GM12878 (cell line): ENCODE measurements at regions not wholly inside any gene's neighbourhood (a gene's known extent, or its start where the extent isn't known, plus 50 kb on each side); places are given as distances from the start of the nearest gene placed in this dataset.

ENCODE experiments used
- ATAC-seq: fragments of 200-7000 bp; cut with Tn5 transposase; 3 replicates; pipeline ENCODE4 v1.9.1; 2020; ENCODE audit warnings: mild to moderate bottlenecking, moderate library complexity
- BruUV-seq: library from RNA; stranded (reverse); fragments of 400-500 nt; replicated peaks from 2 replicates; lab custom pipeline; 2021; lab: Mats Ljungman, UMichigan
- CTCF ChIA-PET: fragments of 300-600 bp; sonication (Branson Sonifier 250); formaldehyde crosslinking; extraction: SDS; loops from one replicate; lab custom pipeline; 2021; ENCODE audit warnings: inconsistent platforms; lab: Yijun Ruan, JAX
- POLR2A ChIA-PET: fragments of 350-600 bp; formaldehyde crosslinking; extraction: SDS; loops from one replicate; lab custom pipeline; 2021; ENCODE audit warnings: inconsistent platforms; lab: Charles Lee
- RAD21 ChIA-PET: fragments of 300-600 bp; sonication (Branson Sonifier 250); formaldehyde crosslinking; loops from one replicate; lab custom pipeline; 2023; ENCODE audit warnings: antibody characterized with exemption; ENCODE audit not compliant: unreplicated experiment; lab: Charles Lee
- SMC1A ChIA-PET: fragments of 300-600 bp; sonication (Branson Sonifier 250); formaldehyde crosslinking; loops from one replicate; lab custom pipeline; 2023; ENCODE audit not compliant: unreplicated experiment, uncharacterized antibody; lab: Charles Lee
- DNase-seq: peaks from one replicate; pipeline ENCODE4 v3.0.0-alpha.2; 2011; ENCODE audit warnings: low read depth, low spot score
- FAIRE-seq: peaks from 3 replicates; lab custom pipeline; 2011; peaks lifted over from hg19 to GRCh38; lab: Jason Lieb, UNC
- H2AFZ ChIP-seq: 2 replicates; pipeline ENCODE4 v1.6.0; 2011; ENCODE audit warnings: low read depth, low read length, control low read depth; ENCODE audit not compliant: control insufficient read depth
- H3K27ac ChIP-seq: 2 replicates; pipeline ENCODE4 v1.5.1; 2011; ENCODE audit warnings: control low read depth; ENCODE audit not compliant: control insufficient read depth, insufficient read depth
- H3K27me3 ChIP-seq, 2 experiments: replicated peaks in 1 of 2; 2 replicates each; pipeline versions ENCODE4 v1.6.0 to v1.6.1; 2011; ENCODE audit warnings: low read length in 1 of 2; ENCODE audit not compliant: control insufficient read depth in 2 of 2, insufficient read depth in 2 of 2
- H3K36me3 ChIP-seq, 2 experiments: 2 replicates each; pipeline ENCODE4 v1.5.1; 2011; ENCODE audit warnings: low read length in 1 of 2; ENCODE audit not compliant: control insufficient read depth in 2 of 2, insufficient read depth in 2 of 2
- H3K4me1 ChIP-seq: 2 replicates; pipeline ENCODE4 v1.6.1; 2011; ENCODE audit warnings: mild to moderate bottlenecking, low read length, moderate library complexity, mixed read lengths; ENCODE audit not compliant: control insufficient read depth, insufficient read depth
- H3K4me2 ChIP-seq: 2 replicates; pipeline ENCODE4 v1.6.0; 2011; ENCODE audit warnings: control low read depth; ENCODE audit not compliant: control insufficient read depth, insufficient read depth
- H3K4me3 ChIP-seq: fragments of 200-600 bp; sonication (generic); 2 replicates; pipeline ENCODE4 v1.5.1; 2016
- H3K79me2 ChIP-seq: 2 replicates; pipeline ENCODE4 v1.6.0; 2011; ENCODE audit warnings: low read length; ENCODE audit not compliant: control insufficient read depth, insufficient read depth
- H3K9ac ChIP-seq: 2 replicates; pipeline ENCODE4 v1.8.0; 2011; ENCODE audit warnings: low read length, control low read depth, mixed read lengths; ENCODE audit not compliant: control insufficient read depth, insufficient read depth
- H3K9me3 ChIP-seq: replicated peaks from 3 replicates; pipeline ENCODE4 v1.5.1; 2011; ENCODE audit warnings: mild to moderate bottlenecking, low read length; ENCODE audit not compliant: control insufficient read depth, insufficient read depth
- H4K20me1 ChIP-seq: 2 replicates; pipeline ENCODE4 v1.6.0; 2011; ENCODE audit not compliant: control insufficient read depth, insufficient read depth
- CBFB ChIP-seq: IDR thresholded peaks from 2 replicates; pipeline ENCODE4 v1.6.1; 2016; ENCODE audit warnings: antibody characterized with exemption, low read depth
- FOS ChIP-seq: IDR thresholded peaks from 3 replicates; pipeline ENCODE4 v1.6.1; 2011; ENCODE audit warnings: borderline replicate concordance; ENCODE audit not compliant: insufficient read length; ENCODE audit errors: extremely low read depth
- NFYA ChIP-seq: IDR thresholded peaks from 2 replicates; pipeline ENCODE4 v1.6.1; 2011; ENCODE audit warnings: low read depth, mild to moderate bottlenecking, low read length, improper control_type of control experiment, borderline replicate concordance
- POLR2AphosphoS2 ChIP-seq: IDR thresholded peaks from 2 replicates; pipeline ENCODE4 v1.6.1; 2011; ENCODE audit warnings: low read depth, mild to moderate bottlenecking, low read length, improper control_type of control experiment, moderate library complexity
- SIX5 ChIP-seq: IDR thresholded peaks from 2 replicates; pipeline ENCODE4 v1.6.1; 2011; ENCODE audit warnings: mild to moderate bottlenecking, low read depth, low read length, moderate library complexity; ENCODE audit not compliant: severe bottlenecking
- ZNF217 ChIP-seq: fragments of 450-650 bp; IDR thresholded peaks from 2 replicates; pipeline ENCODE4 v1.6.1; 2017; ENCODE audit warnings: antibody characterized with exemption, mild to moderate bottlenecking
- in situ Hi-C: fragments of 300-500 bp; cut with MboI; formaldehyde crosslinking; loops from 9 replicates; pipeline ENCODE4 v1.14.3; 2018; ENCODE audit warnings: mixed read lengths
- intact Hi-C: fragments of 100-400 bp; cut with micrococcal nuclease; formaldehyde crosslinking; loops from one replicate; pipeline ENCODE4 v1.14.2; 2022; ENCODE audit not compliant: unreplicated experiment
- TF ChIP-seq, protein P1 (sequence below): fragments of 450-650 bp; IDR thresholded peaks from 2 replicates; pipeline ENCODE4 v1.6.1; 2016; ENCODE audit warnings: mild to moderate bottlenecking, moderate library complexity, borderline replicate concordance
- TF ChIP-seq, protein P2 (sequence below): fragments of 450-650 bp; IDR thresholded peaks from 2 replicates; pipeline ENCODE4 v1.6.1; 2017; ENCODE audit warnings: borderline replicate concordance
- TF ChIP-seq, protein P3 (sequence below): fragments of 450-650 bp; IDR thresholded peaks from 2 replicates; pipeline ENCODE4 v1.6.1; 2017; ENCODE audit warnings: mild to moderate bottlenecking, moderate library complexity

DNA sequence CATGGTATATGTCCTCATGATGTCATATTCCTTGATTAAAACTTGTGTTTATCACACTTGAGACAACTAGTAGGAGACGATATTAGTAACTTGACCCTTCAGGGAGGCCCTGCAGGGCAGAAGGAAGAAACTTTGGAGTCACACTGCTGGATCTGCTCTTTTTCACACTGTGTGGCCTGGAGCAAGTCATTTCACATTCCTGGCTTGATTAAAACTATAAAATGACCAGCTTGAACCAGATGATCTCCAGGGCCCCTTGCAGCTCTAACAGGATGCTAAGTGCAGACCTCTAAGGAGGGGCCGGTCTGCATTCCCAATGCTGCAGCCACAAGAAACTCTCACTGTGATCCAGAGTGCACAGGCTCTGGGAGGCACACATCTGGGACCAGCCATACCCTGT lies 146.4 kb upstream of the ZNF366 start (continued):
- TF ChIP-seq, protein P1, sequence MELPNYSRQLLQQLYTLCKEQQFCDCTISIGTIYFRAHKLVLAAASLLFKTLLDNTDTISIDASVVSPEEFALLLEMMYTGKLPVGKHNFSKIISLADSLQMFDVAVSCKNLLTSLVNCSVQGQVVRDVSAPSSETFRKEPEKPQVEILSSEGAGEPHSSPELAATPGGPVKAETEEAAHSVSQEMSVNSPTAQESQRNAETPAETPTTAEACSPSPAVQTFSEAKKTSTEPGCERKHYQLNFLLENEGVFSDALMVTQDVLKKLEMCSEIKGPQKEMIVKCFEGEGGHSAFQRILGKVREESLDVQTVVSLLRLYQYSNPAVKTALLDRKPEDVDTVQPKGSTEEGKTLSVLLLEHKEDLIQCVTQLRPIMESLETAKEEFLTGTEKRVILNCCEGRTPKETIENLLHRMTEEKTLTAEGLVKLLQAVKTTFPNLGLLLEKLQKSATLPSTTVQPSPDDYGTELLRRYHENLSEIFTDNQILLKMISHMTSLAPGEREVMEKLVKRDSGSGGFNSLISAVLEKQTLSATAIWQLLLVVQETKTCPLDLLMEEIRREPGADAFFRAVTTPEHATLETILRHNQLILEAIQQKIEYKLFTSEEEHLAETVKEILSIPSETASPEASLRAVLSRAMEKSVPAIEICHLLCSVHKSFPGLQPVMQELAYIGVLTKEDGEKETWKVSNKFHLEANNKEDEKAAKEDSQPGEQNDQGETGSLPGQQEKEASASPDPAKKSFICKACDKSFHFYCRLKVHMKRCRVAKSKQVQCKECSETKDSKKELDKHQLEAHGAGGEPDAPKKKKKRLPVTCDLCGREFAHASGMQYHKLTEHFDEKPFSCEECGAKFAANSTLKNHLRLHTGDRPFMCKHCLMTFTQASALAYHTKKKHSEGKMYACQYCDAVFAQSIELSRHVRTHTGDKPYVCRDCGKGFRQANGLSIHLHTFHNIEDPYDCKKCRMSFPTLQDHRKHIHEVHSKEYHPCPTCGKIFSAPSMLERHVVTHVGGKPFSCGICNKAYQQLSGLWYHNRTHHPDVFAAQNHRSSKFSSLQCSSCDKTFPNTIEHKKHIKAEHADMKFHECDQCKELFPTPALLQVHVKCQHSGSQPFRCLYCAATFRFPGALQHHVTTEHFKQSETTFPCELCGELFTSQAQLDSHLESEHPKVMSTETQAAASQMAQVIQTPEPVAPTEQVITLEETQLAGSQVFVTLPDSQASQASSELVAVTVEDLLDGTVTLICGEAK = no peak

DNA sequence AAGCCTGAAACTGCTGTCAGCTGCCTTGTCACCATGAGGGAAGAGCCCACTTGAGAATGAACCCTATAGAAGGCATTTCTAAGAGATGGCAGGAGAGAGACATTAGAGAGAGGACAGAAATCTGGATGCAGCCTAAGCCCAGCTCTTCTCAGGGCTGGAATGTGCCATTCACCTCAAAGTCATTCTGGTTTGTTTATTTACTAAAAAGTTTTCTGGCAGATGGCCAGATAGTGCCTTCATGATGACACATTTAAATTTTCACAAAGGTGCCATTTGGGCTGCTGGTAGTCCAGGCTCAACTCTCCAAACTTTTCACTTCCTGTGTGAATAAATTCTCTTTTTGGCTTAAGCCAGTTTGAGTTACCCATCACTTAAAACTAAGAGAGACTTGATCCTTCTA lies 144.6 kb upstream of the ZNF366 start:
- ChIA-PET RAD21 (no interaction called here), SMC1A (no interaction called here), POLR2A (no interaction called here), CTCF (no interaction called here)
- H3K27me3 ChIP-seq = no peaks in the 10 kb centered on the region; a peak in 1 of 4 replicates
- DNase-seq = no peak
- no peak for ATAC-seq
- no peak overlapping the region for H2AFZ ChIP-seq
- H3K36me3 ChIP-seq = no peaks in the 10 kb centered on the region
- intact Hi-C loops (no loop called here), in situ Hi-C loops (no loop called here)
- H4K20me1 ChIP-seq = no peaks in the 10 kb centered on the region
- H3K4me1 ChIP-seq = no peaks in the 10 kb centered on the region
- H3K27ac ChIP-seq = no peak overlapping the region
- H3K4me3 ChIP-seq = no peak overlapping the region
- no peaks in the 10 kb centered on the region for H3K79me2 ChIP-seq
- H3K4me2 ChIP-seq = no peak overlapping the region
- no peaks in the 10 kb centered on the region for H3K9me3 ChIP-seq
- TF ChIP-seq POLR2AphosphoS2 = no peak
- no peak for TF ChIP-seq ZNF217
- TF ChIP-seq CBFB = no peak
- TF ChIP-seq, protein P2, sequence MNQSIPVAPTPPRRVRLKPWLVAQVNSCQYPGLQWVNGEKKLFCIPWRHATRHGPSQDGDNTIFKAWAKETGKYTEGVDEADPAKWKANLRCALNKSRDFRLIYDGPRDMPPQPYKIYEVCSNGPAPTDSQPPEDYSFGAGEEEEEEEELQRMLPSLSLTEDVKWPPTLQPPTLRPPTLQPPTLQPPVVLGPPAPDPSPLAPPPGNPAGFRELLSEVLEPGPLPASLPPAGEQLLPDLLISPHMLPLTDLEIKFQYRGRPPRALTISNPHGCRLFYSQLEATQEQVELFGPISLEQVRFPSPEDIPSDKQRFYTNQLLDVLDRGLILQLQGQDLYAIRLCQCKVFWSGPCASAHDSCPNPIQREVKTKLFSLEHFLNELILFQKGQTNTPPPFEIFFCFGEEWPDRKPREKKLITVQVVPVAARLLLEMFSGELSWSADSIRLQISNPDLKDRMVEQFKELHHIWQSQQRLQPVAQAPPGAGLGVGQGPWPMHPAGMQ = no peak
- TF ChIP-seq, protein P3, sequence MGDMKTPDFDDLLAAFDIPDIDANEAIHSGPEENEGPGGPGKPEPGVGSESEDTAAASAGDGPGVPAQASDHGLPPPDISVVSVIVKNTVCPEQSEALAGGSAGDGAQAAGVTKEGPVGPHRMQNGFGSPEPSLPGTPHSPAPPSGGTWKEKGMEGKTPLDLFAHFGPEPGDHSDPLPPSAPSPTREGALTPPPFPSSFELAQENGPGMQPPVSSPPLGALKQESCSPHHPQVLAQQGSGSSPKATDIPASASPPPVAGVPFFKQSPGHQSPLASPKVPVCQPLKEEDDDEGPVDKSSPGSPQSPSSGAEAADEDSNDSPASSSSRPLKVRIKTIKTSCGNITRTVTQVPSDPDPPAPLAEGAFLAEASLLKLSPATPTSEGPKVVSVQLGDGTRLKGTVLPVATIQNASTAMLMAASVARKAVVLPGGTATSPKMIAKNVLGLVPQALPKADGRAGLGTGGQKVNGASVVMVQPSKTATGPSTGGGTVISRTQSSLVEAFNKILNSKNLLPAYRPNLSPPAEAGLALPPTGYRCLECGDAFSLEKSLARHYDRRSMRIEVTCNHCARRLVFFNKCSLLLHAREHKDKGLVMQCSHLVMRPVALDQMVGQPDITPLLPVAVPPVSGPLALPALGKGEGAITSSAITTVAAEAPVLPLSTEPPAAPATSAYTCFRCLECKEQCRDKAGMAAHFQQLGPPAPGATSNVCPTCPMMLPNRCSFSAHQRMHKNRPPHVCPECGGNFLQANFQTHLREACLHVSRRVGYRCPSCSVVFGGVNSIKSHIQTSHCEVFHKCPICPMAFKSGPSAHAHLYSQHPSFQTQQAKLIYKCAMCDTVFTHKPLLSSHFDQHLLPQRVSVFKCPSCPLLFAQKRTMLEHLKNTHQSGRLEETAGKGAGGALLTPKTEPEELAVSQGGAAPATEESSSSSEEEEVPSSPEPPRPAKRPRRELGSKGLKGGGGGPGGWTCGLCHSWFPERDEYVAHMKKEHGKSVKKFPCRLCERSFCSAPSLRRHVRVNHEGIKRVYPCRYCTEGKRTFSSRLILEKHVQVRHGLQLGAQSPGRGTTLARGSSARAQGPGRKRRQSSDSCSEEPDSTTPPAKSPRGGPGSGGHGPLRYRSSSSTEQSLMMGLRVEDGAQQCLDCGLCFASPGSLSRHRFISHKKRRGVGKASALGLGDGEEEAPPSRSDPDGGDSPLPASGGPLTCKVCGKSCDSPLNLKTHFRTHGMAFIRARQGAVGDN = no peak
- no peak for TF ChIP-seq FOS
- TF ChIP-seq SIX5 = no peak
- TF ChIP-seq NFYA = no peak
- no TSS peak for BruUV-seq
- FAIRE-seq = no peak
- no peak overlapping the region for H3K9ac ChIP-seq
